Retina (tissue), 1 donor: ENCODE measurements at regions not wholly inside any gene's neighbourhood (a gene's known extent, or its start where the extent isn't known, plus 50 kb on each side); places are given as distances from the start of the nearest gene placed in this dataset.
"Not testable (repeated sequence)": the region's sequence is repeated elsewhere in the genome, so short reads cannot be mapped to it uniquely, and the experiment has no call there.

ENCODE experiments used
- DNase-seq: peaks from one replicate; pipeline ENCODE4 v3.0.0-alpha.2; 2016

DNA sequence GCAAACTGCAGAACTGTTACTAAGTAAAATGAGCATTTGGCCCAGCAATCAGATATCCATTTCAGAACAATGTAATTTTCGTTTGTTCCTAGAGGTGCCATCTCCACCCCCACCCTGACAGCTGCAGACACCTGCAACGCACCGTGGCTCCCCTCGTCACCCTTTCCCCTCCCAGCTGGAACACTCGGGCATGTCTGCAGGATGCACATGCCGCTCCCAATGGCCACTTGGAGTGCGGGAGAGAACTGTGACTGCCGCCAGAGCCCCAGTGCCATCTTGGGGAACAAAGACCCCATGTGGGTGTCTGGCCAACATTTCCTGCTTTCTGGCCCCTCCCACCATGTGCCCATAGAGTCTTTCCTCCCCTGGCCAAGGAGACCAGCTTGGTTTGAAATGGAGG, 436.2 kb downstream of the PCDH10 start:
- no peak for DNase-seq

DNA sequence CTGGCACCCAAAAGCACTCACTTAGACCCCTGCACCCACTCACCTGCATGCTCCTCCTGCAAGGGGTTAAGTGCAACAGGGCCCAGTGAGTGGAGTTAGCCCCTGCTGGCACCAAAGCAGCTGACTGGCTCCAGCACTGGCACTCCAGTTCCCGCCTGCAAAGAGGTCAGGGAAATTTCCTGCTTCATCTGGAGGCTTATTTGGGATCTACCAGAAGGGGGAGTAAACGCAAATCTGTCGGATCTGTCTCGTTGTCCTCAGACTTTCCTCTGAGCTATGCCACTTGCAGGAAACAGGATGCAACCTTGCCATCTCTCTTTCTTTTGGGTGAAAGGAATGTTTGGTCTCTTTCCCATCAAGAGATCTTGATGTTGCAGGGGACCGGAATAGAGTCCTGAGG, 435.6 kb downstream of the PCDH10 start:
- no peak for DNase-seq

DNA sequence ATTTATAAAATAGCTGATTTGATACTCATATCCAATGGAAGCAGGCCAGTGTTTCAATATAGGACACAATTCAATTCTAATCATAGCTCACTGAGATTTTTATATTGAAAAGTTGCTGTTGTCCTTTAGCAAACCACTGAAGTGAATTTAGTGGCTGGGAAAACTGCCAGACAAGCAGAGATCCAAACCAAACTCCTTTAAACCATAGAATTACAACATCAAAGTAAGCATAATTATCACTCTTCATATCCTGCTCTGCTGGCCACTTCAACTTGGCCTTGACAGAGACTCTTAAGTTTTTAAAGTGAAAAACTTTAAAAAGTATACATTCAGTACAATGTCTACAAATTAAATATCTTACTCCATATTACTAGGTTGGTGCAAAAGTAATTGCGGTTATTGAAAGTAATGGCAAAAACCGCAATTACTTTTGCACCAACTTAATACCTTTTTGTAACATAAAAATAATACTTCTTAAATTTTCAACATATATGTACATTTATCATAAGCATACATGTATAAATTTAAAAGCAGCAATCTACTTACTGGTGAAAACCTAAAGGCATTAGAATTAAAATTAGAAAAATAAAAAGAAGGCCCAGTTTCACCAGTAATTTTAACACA, 433.0 kb downstream of the PCDH10 start:
- no peak for DNase-seq

DNA sequence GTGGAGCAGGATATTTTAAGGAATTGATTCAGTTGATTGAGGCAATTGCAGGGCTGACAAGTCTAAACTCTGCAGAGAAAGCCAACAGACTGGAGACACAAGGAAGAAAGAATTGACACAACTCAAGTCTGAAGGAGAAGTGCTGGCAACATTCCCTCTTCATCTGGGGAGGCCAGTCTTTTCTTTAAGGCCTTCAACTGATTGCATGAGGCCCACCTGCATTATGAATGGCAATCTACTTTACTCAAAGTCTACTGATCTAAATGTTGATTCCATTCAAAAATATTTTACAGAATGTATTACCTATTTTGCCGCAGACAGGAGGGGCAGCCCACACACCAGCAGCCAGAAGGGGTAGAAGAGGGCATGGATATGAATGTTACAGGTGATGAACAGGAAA, 425.2 kb downstream of the PCDH10 start:
- DNase-seq = no peak

DNA sequence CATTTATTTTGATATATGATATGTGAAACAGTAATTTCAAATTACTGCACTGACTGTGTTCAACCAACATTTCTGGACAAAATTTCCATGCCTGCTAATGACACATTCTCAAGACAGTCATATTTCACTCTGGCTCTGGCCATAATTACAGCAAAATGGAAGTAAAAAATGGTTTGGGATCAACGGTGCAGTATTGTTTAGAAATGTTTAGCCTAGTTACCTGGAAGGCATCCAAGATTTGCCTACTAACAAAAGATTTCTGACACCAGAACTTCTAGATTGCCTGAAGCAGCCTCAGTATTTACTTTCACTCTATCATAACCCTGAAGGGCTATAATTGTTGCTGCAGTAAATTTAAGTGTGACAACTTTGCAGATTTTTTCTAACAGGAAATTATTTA, 416.3 kb downstream of the PCDH10 start:
- DNase-seq = no peak

DNA sequence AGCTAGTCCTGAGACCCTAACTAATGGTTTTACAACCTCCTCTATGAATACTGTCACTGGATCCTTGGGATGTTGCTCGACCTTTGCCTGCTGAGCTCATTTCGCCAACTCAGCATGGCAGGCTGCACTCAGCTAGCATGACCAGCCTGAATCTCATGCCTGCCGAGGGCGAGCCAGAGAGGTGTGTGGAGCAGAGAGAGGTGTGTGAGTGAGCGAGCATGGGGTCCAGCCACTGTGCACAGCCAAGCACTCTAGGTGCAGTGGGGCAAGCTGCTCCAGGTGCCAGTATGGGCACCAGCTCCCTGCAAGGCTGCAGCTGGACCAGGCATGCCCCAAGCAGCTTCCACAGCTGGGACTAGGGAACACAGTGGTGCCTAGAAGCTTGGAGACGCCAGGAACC, 410.9 kb downstream of the PCDH10 start:
- DNase-seq = no peak

DNA sequence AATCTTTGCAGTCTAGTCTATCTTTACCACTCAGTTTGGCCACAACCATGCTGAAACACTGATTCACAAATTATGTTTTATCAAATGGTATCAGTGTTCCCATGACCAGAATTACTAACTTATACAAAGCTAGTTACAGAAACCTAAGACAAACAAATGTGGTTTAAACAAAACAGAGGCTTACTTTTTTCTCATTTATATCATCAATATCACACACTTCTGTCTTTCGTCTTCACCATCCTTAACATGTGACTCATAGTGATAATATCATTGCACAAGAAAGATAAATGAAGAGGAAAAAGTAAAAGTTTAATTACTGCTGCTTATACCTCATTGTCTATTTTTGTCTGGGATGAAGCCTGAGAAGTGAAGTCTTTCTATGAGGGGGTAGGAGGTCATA, 406.6 kb downstream of the PCDH10 start:
- DNase-seq = no peak

DNA sequence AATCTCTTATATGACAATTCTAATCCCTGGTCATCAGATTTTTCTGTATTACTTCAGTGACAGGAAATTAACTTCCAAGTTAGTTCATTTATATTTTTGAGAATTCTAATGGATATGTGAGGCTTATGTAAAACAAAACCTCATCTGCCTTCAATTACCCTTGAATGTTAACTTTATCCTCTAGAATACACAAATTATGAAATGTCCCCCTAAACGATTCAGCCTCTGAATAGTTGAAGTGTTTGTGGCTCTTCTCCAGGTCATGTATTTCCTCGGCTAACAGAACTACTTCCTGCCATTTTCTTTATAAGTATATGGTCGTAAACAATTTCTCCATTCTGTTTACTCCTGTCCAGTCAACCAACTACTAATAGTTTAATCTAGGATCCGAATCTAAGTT, 401.3 kb downstream of the PCDH10 start:
- no peak for DNase-seq

DNA sequence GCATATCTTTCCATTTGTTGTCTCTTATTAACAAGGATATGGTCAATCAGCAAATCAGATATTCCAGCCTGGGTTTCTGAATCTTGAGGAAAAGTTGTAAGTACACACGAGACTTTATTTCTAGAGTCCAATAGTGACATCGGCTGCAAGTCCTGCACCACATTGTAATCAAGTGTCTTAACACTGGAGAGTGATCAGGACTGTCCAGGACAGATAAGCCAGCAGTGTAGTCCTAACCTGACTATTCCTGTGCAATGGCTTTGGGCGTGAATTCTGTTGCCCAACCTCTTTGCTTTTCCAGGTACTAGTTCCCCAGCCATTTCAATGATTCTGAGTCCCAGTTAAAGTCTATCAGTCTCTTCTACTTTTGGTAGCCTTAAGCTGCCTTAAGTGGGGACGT, 395.0 kb downstream of the PCDH10 start:
- no peak for DNase-seq

DNA sequence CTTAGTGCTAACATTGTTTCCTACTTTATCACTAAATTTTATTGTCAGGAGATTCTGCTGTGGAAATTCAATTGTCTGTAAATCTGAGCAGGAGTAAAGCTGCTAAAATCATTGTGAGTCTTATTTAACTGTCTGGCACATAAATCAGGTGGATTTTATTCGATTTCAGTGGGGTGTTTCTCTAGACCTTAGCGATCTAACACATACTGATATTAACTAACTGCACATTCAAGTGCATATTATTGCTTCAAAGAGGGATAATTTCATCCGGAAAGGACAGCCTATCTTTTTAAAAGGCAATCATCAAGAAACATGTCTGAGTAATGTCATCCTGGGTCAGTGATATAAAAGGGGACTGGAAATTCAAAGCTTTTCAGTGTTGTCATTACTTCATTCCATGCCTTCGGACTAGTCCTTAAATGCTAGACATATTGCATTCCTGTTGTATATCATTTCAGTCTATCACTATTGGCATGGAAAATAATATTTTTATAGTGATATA, 388.7 kb downstream of the PCDH10 start:
- no peak for DNase-seq

DNA sequence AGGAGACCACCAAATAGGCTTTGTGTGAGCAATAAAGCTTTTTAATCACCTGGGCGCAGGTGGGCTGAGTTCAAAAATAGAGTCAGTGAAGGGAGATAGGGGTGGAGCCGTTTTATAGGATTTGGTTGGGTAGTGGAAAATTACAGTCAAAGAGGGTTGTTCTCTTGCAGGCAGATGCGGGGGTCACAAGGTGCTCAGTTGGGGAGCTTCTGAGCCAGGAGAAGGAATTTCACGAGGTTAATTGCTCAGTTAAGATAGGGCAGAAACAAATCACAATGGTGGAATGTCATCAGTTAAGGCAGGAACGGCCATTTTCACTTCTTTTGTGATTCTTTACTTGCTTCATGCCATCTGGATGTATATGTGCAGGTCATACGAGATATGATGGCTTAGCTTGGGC, 385.1 kb downstream of the PCDH10 start:
- not testable (repeated sequence) for DNase-seq

DNA sequence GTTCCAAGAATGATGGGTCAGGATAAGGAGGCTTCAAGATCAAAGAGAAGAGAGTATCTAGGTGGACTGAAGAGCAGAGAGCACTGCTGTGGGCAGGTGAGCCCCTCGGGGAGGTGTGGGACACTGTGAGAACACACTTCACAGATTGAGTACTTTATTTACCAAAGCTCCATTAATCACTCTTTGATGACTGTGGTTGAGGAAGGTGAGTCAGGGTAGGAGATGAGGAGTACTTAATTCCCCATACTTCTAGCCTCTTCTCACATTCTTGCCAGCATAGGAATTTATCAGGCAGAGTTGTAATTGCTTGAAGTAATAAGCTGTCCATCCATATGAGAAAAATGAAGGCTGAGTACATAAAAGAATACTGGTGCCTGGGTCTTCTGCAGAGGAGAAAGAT, 375.3 kb downstream of the PCDH10 start:
- DNase-seq = no peak

DNA sequence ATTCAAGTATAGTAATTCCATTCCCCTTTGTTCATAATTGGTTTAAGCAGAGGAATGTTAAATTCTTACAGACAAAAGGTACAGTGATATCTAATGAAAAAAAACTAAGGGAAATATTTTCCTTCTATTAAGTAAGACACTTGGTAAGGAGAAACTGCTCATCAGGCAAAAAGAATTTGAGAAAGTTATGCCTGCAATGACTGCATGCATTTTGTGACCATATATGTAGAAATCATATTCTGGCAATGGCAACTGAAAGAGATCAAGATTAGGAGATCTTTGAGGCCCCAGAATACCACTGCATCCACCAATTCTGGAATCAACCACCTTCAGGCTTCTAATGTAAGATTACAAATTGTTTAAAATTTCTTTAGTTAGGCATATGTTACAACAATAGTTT, 364.8 kb downstream of the PCDH10 start:
- DNase-seq = no peak

DNA sequence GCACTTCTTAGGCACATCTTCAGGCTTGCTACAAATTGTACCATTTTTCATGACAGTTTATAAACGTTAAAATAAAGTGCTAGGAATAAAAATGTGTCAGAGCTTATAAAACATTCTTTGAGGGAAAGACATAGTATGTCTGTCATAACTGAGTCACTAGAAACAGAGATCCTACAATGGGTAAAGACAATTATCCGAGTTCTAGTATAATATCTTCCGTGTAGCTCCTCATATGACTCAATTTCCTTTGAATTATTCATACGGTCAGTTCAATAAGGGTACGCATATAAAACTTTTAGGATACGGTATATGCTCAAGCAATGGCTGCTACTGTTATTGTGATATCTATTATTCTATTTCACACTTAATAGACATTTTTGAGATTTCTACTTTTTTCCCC, 349.1 kb downstream of the PCDH10 start:
- no peak for DNase-seq

DNA sequence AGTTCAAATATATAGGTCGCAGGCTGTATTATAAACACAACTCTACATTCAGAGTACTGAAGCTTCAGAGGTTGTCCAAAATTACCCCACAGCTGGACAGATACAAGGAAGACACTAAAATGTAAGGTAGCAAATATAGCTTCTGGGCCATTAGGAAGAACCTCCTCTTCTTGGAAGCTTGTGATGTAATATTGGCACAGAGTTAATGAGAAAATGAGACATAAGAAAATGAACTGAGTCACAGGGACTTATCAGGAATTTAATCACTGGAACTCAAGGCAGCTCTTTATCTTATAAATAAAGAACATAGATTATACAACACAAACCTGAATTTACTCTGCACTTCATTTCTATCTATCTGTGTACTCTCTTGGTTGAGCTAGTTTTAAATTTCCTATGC, 344.7 kb downstream of the PCDH10 start:
- no peak for DNase-seq

DNA sequence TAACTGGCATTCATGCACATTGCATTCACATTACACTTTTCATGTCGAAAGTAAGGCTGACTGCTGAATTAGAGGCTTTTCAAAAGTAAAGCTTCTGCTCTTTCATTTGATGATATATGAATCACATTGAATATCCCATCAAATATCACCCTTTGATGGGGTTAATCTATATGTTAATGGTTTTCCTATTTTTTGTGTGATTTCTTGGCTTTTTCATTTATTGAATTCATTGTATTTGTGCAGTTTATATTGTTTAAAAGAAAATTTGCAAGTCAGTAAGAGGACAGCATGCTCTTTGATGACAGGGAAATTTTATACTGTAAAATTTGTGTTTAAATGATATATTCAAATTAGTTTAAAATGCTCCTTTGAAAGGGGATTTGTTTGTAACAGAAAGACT, 344.1 kb downstream of the PCDH10 start:
- DNase-seq = no peak

DNA sequence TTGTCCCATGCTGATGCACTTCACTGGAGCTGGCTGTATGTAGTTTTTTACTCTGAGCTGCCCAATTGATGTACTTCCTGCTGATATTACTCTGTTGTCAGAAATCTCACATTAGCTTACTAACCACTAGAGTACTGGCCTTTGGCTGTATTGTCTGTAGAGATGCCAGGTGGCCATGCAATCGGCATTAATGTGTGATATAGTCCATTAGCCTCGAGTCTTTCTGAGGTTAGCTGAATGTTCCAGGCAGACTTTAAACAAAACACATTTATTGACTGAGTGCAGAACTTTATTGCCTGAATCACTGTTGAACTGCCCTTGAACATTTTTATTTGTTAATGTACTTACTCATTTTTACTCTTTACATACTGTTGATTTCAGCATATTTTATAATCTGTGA, 335.2 kb downstream of the PCDH10 start:
- DNase-seq = no peak

DNA sequence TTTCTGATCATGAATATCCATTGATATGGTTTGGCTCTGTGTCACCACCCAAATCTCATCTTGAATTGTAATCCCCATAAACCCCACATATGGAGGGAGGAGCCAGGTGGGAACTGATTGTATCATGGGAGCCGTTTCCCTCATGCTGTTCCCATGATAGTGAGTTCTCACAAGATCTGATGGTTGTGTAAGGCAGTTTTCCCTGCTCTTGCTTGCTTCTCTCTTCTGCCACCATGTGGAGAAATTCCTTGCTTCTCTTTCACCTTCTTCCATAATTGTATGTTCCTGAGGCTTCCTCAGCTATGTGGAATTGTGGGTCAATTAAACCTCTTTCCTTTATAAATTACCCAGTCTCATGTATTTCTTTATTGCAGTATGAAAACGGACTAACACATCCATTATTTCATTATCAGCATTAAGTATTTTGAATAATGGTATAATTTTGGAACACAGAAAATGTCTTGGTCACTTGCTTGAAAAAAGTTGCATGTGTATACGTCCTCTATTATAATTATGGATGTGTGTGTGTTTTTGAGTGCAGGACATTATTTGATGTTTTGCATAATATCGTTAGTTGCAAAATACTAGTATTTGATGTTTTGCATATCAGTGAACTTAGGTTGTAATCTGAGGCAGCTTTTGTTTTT, 334.6 kb downstream of the PCDH10 start:
- no peak for DNase-seq

DNA sequence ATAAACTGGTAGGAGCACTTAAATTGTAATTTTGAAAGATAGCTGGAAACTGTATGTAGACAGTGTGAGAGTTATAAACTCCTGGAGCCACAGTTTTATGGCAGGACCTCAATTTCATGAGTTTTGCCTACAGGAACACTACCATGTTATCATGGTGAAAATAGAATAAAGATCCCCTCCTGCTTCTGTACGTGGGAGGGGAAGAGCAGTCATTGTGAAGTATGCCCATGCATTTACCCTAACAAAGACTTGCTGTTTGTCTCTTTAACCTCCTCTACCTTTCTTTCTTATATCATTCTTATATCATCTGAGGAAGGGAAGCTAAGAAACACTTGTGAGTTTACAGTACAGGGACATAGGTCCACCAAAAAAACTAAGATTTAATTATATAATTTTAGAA, 327.0 kb downstream of the PCDH10 start:
- no peak for DNase-seq

DNA sequence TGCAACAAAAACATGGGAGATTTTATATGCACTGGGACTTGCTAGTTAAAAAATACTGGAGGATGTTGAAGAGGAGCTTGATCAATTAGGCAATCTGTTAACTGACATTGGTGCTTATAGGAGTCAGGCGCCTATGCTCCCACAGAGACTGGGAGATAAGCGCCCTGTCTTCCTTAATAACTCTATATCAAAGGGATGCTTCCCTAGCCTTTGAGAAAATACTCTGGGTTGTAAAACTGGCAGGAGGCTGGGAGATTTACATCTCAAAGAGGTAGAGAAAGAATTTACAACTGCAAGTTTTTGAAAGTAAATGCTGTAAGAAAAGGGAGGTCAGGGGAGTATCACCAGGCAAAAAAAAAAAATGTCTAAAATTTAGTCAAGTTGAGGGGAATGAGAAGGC, 325.4 kb downstream of the PCDH10 start:
- DNase-seq = no peak

DNA sequence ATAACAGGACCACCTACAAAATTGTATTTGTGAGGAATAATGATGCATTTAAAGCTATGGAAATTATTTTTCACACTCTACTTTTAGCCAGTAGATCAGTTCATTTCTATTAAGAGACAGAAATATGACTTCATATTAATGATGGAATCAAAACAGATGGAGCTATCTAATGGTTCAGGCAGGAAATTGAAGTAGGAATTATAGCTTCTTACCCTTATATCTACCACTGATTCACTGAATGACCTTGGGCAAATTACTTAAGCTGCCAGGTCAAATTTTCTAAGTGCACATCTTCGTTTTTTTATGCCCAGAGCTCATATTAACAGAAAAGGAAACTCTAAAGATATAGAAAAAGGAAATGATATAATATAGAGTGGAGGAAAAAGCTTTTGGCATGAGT, 323.1 kb downstream of the PCDH10 start:
- DNase-seq = no peak

DNA sequence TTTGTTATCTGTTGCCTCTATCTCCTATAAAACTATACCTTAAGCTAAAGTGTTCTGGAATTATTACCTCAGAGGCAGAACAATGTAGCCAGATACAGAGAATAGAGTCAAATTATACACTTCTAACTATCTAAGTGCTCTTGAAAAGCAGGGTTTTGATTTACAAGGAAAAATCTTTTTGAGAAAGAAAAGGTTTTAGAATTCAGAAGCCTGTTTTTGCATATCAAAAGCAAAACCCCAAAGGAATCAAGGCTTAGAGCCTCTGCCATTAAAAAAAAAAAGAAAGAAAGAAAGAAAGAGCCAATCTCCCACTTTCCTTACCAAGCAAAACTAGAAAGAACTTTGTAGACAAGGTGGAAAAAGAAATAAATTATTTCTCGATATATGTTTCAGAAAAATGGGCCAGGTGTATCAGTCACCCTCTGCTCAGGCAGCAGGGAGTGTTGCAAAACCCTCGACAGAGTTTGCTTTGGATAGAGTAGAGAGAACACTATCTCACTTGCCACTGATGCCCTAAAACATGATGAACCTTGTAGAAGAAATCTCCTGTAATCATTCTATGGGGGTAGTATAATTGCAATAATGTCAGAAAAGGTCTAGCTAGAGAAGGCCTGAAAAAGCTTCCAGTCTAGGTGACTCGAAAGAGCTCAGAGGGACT, 318.3 kb downstream of the PCDH10 start:
- DNase-seq = no peak

DNA sequence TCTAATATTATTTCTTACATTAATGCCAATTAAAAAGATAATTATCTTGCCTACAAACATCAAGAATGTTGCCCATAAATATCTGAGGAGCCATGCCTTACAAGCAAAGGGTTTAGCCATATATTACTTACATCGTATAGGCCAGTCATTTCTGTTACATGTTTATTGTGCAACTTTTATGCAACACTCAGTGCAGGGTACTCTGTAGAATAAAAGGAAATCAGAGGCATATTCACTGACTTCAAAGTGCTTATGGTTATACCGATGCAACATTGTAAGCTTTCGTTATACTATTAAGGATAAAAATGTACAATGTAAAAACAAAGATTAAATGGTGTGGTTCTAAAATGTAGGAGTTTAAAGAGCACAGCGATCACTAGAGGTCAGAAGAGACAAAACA, 315.9 kb downstream of the PCDH10 start:
- no peak for DNase-seq

DNA sequence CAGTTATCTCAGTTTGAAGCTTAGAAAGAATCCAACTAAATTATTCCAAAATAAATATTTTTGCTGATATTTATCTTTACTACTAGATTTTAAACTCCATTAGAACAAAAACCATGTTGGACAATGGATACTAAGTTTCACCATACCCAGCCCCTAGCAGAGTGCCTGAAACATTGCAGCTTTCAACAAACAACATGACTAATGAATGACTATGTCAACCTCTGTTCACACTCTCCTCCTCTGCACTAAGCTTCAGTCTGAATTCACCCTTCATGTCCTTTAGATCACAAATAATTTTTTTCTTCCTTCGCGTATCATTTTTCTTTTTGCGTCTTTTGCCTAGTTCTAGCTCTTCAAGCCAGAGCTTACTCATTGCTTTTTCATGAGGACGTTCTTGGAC, 315.2 kb downstream of the PCDH10 start:
- DNase-seq = no peak

DNA sequence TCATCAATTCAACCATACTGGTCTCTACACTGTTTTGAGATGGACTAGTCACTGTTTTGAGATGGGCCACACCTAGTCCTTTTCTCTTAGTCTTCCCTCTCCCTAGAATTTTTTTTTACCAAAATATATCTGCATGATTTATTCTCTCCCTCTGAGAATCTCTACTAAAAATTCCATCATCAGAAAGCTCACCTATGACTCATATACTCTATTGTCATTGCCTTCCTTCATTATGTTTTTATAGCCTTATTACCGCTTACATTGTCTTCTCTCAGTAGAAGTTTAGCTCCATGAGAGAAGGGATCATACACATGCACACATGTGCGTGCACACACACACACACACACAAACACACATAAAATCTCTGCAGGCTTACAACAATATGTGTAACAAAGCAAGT, 303.6 kb downstream of the PCDH10 start:
- no peak for DNase-seq
